ENCODE measurements at regions not wholly inside any gene's neighbourhood (a gene's known extent, or its start where the extent isn't known, plus 50 kb on each side); places are given as distances from the start of the nearest gene placed in this dataset.

DNA sequence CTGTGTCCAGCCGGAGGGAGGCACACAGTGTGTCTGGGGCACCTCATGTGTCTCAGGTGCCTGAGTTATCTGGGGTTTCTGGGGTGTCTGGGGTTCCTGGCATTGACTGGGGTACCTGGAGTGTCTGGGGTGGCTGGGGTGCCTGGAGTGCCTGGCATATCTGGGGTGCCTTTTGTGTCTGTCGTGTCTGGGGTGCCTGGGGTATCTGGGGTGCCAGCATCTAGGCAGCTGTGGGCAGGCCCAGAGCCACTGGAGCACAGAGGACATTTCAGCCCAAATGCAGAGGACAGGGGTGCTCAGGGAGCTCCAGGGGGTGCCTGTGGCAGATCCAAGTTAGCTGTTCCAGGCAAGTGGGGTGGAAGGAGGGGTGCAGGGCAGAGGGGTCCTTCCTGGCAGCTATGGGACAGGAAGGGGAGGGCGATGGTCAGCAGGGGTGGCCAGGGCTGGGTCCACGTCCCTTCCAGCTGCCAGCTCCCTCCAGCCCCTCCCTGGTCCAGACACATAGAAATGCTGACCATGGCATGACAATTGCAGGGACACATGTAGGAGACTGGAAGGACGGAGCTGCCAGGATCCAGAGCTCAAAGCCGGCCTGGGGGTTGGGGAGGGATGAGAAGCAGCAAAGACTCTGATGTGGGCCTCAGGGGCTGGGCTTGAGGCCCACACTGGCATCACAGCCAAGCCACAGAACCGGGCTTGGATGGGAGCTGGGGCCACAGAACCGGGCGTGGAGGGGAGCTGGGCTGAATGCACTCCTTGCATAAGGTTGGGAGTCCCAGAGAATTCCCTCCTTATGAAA lies 133.0 kb downstream of the BRD1 start:
- TF ChIP-seq, protein P1, sequence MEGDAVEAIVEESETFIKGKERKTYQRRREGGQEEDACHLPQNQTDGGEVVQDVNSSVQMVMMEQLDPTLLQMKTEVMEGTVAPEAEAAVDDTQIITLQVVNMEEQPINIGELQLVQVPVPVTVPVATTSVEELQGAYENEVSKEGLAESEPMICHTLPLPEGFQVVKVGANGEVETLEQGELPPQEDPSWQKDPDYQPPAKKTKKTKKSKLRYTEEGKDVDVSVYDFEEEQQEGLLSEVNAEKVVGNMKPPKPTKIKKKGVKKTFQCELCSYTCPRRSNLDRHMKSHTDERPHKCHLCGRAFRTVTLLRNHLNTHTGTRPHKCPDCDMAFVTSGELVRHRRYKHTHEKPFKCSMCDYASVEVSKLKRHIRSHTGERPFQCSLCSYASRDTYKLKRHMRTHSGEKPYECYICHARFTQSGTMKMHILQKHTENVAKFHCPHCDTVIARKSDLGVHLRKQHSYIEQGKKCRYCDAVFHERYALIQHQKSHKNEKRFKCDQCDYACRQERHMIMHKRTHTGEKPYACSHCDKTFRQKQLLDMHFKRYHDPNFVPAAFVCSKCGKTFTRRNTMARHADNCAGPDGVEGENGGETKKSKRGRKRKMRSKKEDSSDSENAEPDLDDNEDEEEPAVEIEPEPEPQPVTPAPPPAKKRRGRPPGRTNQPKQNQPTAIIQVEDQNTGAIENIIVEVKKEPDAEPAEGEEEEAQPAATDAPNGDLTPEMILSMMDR (IDR thresholded peaks at IDR 0.05; ENCODE audit: extremely low read depth, missing control alignments): no peak
- DNase-seq (ENCODE audit: low spot score): no peak

DNA sequence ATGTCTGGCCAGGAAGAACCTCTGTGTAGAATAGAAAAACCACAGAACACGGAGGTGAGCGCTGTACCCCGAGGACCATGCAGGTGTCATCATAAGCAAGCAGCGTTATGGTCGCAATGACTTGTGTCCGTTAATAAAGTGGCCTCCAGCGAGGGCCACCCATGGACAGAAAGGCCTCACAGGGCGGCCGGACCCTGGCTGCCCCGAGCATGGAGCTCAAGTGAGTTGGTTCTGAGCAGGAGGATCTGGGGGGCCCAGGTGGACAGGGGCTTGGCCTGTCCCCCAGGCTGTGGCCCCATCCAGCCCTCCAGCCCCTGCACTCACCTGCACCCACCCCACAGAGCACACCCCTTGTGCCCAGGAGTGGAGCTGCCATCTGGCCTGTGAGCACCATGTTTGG lies 133.8 kb downstream of the BRD1 start:
- DNase-seq (ENCODE audit: low spot score): no peak
- TF ChIP-seq, protein P1 (IDR thresholded peaks at IDR 0.05; ENCODE audit: extremely low read depth, missing control alignments): no peak

DNA sequence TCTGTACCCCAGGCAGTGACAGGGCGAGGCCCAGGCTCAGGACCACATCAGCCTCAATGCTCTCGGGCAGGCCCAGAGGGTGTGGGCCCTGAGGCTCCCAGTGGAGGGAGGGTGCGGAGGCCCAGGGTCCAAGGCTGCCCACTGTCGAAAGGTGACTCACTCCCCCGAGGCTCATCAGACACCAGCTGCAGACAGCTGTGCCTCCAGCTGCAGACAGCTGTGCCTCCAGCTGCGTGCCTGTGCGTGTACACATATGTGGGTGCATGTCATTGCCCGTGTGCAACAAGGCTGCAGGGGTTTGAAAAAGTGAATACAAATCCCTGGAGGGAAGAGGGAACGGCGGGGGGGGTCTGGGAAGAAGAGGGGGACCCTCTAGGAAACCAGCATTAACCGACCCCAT lies 134.3 kb downstream of the BRD1 start:
- TF ChIP-seq, protein P1 (IDR thresholded peaks at IDR 0.05; ENCODE audit: extremely low read depth, missing control alignments): no peak
- no peak for DNase-seq (ENCODE audit: low spot score)

DNA sequence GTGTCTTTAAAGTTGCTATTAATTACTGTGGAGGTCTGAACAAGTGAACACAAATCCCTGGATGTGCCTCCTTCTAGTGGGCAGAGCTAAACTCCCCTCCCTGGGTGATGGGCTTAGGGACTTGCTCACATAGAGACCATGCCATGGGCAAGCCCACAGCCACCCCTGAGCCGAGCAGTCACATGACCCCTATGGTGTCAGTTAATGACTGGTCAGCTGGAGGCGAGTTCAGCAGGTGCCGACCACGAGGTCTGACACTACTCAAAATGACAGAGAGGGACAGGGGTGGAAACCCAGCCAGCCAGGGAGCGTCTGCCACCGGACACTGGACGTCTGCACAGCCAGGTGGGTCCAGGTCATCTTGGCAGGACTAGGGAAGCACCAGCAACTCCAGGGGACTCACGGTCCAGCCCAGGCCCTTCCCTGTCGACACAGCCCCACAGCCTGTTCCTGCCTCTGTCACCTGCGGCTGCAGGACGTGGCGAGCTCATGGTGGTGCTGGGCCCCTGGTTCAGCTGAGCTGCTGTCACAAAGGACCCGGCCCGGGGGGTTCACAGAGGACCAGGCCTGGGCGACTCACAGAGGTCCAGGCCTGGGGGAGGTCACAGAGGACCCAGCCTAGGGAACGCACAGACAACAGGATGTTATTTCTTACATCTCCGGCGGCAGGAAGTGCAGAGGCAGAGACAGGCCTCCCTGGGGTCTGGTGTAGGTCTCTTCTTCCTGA lies 135.0 kb downstream of the BRD1 start:
- TF ChIP-seq, protein P1 (IDR thresholded peaks at IDR 0.05; ENCODE audit: extremely low read depth, missing control alignments): no peak
- DNase-seq (ENCODE audit: low spot score): no peak

DNA sequence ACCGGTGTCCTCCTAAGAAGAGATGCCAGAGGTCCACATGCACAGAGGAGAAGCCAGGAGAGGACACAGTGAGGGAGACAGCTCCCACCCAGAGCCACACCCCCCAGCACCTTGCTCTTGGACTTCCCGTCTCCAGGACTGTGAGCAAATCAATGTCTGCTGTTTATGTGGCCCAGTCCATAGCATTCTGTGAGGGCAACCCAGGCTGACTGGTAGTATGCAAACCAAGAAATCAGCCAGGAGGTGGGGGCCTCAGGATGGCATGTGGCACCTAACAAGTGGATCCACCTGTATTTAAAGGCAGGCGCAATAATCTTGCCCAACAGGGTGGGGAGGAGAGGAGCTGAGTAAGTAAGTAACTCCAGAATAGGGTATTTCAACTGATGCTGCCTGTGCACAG lies 136.4 kb downstream of the BRD1 start:
- DNase-seq (ENCODE audit: low spot score): no peak
- TF ChIP-seq, protein P1 (IDR thresholded peaks at IDR 0.05; ENCODE audit: extremely low read depth, missing control alignments): no peak

DNA sequence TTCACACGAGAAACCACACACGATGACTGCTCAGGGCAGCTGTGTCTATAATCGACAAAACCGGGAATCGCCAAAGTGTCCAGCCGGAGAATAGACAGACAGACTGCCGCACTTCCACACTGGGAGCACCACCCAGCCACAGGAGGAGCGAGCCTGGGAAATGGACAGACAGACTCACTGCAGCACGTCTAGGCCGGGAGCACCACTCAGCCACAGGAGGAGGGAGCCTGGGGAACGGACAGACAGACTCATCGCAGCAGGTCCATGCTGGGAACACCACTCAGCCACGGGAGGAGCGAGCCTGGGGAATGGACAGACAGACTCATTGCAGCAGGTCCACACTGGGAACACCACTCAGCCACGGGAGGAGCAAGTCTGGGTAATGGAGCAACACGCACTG lies 137.2 kb downstream of the BRD1 start:
- TF ChIP-seq, protein P1 (IDR thresholded peaks at IDR 0.05; ENCODE audit: extremely low read depth, missing control alignments): no peak
- DNase-seq (ENCODE audit: low spot score): no peak

DNA sequence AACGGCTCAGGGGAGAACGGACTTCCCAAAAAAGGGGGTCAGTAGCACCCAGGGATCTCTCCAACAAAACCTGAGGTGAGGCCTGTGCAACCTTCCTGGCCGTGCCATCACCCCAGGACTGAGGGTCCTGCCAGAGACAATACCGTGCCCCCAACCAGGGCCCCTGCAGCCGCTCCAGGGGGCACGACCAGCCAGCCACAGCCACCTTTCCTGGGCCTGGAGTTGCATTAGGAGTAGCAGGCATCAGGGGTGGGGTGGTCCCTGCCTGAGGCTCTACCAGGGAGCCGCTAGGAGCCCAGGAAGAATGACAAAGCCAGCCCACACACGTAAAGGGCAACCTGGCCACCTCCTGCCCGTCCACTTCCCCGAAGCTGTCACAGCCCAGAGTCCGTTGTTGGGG lies 137.8 kb downstream of the BRD1 start:
- DNase-seq (ENCODE audit: low spot score): no peak
- TF ChIP-seq, protein P1 (IDR thresholded peaks at IDR 0.05; ENCODE audit: extremely low read depth, missing control alignments): no peak

All from GM20000 (cell line).